ENCODE measurements at regions not wholly inside any gene's neighbourhood (a gene's known extent, or its start where the extent isn't known, plus 50 kb on each side); places are given as distances from the start of the nearest gene placed in this dataset.

GRCh38 chr14:38839694-38840365, 263.2 kb downstream of the SEC23A start:
- no peak for TF ChIP-seq CTCF (IDR thresholded peaks at IDR 0.05; ENCODE audit: borderline replicate concordance, extremely low read depth, insufficient read depth)
- no peak for FAIRE-seq

GRCh38 chr14:38838979-38839323, 264.1 kb downstream of the SEC23A start:
- intact Hi-C loops (cut with DNase I): no loop called here
- Histone ChIP-seq H3K27me3 (ENCODE audit: control insufficient read depth, insufficient read depth, low read length) (no peaks in the 10 kb centered on the region), H3K4me3 (ENCODE audit: low read length in 3 of 3) (no peak overlapping the region), H3K27ac (ENCODE audit: low read depth in 2 of 2, low read length in 2 of 2) (no peak overlapping the region), H3K36me3 (ENCODE audit: control insufficient read depth in 2 of 3, insufficient read depth in 3 of 3, low read length in 3 of 3) (no peaks in the 10 kb centered on the region), H3K9me3 (ENCODE audit: control insufficient read depth in 2 of 3, insufficient read depth in 1 of 3, low read length in 3 of 3) (no peaks in the 10 kb centered on the region), H3K4me1 (ENCODE audit: control insufficient read depth in 2 of 3, insufficient read depth in 2 of 3, low read depth in 1 of 3, low read length in 3 of 3) (no peaks in the 10 kb centered on the region), H3K9ac (ENCODE audit: low read length in 3 of 3) (no peak overlapping the region)
- FAIRE-seq: no peak
- no peak for TF ChIP-seq CTCF (IDR thresholded peaks at IDR 0.05; ENCODE audit: borderline replicate concordance, extremely low read depth, insufficient read depth)
- DNase-seq: no peak

More at GRCh38 chr14:38839694-38840365, 263.2 kb downstream of the SEC23A start:
- no peaks in the 10 kb centered on the region for H3K9me3 ChIP-seq (ENCODE audit: control insufficient read depth in 2 of 3, insufficient read depth in 1 of 3, low read length in 3 of 3)
- intact Hi-C loops (cut with DNase I): no loop called here
- DNase-seq: peak in 1 of 5 donors; percentile 9
- no peak overlapping the region for H3K27ac ChIP-seq (ENCODE audit: low read depth in 2 of 2, low read length in 2 of 2)
- no peak overlapping the region for H3K4me3 ChIP-seq (ENCODE audit: low read length in 3 of 3)
- H3K36me3 ChIP-seq (ENCODE audit: control insufficient read depth in 2 of 3, insufficient read depth in 3 of 3, low read length in 3 of 3): no peaks in the 10 kb centered on the region
- no peak overlapping the region for H3K9ac ChIP-seq (ENCODE audit: low read length in 3 of 3)
- no peaks in the 10 kb centered on the region for H3K27me3 ChIP-seq (ENCODE audit: control insufficient read depth, insufficient read depth, low read length)
- no peaks in the 10 kb centered on the region for H3K4me1 ChIP-seq (ENCODE audit: control insufficient read depth in 2 of 3, insufficient read depth in 2 of 3, low read depth in 1 of 3, low read length in 3 of 3)

- FAIRE-seq (no peak), DNase-seq (peak in 3 of 5 donors; percentile 7 to 64 (median 35))
- intact Hi-C loops (cut with DNase I): no loop called here
- TF ChIP-seq CTCF (IDR thresholded peaks at IDR 0.05; ENCODE audit: borderline replicate concordance, extremely low read depth, insufficient read depth): no peak
- no peak overlapping the region for H3K27ac ChIP-seq (ENCODE audit: low read depth in 2 of 2, low read length in 2 of 2)
- H3K4me3 ChIP-seq (ENCODE audit: low read length in 3 of 3): no peak overlapping the region
- H3K4me1 ChIP-seq (ENCODE audit: control insufficient read depth in 2 of 3, insufficient read depth in 2 of 3, low read depth in 1 of 3, low read length in 3 of 3): no peaks in the 10 kb centered on the region
- H3K9me3 ChIP-seq (ENCODE audit: control insufficient read depth in 2 of 3, insufficient read depth in 1 of 3, low read length in 3 of 3): no peaks in the 10 kb centered on the region
- H3K36me3 ChIP-seq (ENCODE audit: control insufficient read depth in 2 of 3, insufficient read depth in 3 of 3, low read length in 3 of 3): no peaks in the 10 kb centered on the region
- no peaks in the 10 kb centered on the region for H3K27me3 ChIP-seq (ENCODE audit: control insufficient read depth, insufficient read depth, low read length)
- no peak overlapping the region for H3K9ac ChIP-seq (ENCODE audit: low read length in 3 of 3)
These were observed 264.7 kb downstream of the SEC23A start for GRCh38 chr14:38838049-38838978.
